ENCODE measurements at regions not wholly inside any gene's neighbourhood (a gene's known extent, or its start where the extent isn't known, plus 50 kb on each side); places are given as distances from the start of the nearest gene placed in this dataset.

DNA sequence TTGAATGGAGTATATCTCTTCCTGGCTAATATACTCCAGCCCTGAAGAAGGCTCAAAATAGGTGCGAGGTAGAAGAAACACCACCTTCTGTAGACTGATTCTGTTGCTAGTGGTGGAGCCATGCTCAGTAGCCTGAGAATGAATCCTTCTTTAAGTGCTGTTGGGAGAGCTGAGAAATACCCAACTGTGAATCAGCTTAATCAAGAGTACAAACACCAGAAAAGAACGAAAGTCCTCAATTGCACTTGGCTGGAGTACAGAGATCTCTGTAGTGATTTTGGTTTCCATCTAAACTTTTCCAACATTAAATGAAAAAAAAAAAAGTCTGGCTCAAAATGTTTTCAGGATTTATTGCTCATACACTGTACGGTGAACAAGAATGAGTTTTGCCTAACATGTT is 619.1 kb downstream of the METTL15 start:
- TF ChIP-seq POLR2A (IDR thresholded peaks at IDR 0.05; ENCODE audit: low read depth, low read length) (no peak), TAF1 (IDR thresholded peaks at IDR 0.05; ENCODE audit: borderline replicate concordance, low read depth, low read length) (no peak)
